ENCODE measurements at regions not wholly inside any gene's neighbourhood (a gene's known extent, or its start where the extent isn't known, plus 50 kb on each side); places are given as distances from the start of the nearest gene placed in this dataset.

DNA sequence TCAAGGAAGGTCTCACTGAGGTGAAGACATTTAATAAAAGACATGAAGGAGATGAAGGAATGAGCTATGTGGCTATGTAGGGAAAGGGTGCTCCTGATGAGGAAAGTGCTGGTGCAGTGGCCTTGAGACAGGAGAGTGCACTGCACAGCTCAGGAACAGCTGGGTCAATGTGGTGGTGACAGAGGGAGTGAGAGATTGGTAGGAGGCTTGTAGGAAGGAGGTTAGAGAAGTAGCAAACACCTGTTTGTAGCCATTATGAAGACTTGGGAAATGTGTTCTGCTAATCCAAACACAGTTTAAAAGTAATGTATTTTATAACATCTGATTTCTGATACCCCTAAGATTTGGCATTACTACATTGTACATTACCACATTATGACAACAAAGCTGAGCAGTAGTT lies 115.1 kb upstream of the MTAP start:
- no peak for TF ChIP-seq CTCF (IDR thresholded peaks at IDR 0.05)
- no peak for TF ChIP-seq POLR2A (IDR thresholded peaks at IDR 0.05)
- TF ChIP-seq EP300 (IDR thresholded peaks at IDR 0.05): no peak

Measured in ovary (tissue), 3 donors.